ENCODE measurements at regions not wholly inside any gene's neighbourhood (a gene's known extent, or its start where the extent isn't known, plus 50 kb on each side); places are given as distances from the start of the nearest gene placed in this dataset.

DNA sequence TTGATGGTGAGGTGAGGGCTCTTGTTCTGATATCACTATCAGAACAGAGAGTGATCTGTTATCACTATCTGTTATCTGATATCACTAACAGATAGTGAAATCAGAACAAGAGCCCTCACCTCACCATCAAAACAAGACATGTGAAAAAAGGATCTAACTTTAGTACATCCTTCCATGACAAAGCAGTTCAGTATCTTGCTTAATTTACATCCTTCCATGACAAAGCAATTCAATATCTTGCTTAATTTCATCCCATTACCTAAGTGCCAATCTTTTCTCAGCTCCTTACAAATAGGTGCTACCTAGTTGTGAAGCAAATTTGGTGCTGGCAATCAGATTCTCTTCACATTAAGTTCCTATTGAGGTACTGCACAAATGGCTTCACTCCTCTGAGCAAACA is 1865.6 kb upstream of the FLRT2 start:
- no peak for TF ChIP-seq EZH2 (IDR thresholded peaks at IDR 0.05; ENCODE audit: borderline replicate concordance, low read depth, low read length, severe bottlenecking)
- no peak for TF ChIP-seq POLR2AphosphoS5 (IDR thresholded peaks at IDR 0.05; ENCODE audit: insufficient read depth, low read depth, low read length)
- no peak for TF ChIP-seq JUN (IDR thresholded peaks at IDR 0.05; ENCODE audit: borderline replicate concordance, insufficient read depth, insufficient read length, low read depth)
- TF ChIP-seq GATA2 (IDR thresholded peaks at IDR 0.05; ENCODE audit: insufficient read depth, insufficient read length, low read depth, low read length), result no peak
- TF ChIP-seq, protein P1, sequence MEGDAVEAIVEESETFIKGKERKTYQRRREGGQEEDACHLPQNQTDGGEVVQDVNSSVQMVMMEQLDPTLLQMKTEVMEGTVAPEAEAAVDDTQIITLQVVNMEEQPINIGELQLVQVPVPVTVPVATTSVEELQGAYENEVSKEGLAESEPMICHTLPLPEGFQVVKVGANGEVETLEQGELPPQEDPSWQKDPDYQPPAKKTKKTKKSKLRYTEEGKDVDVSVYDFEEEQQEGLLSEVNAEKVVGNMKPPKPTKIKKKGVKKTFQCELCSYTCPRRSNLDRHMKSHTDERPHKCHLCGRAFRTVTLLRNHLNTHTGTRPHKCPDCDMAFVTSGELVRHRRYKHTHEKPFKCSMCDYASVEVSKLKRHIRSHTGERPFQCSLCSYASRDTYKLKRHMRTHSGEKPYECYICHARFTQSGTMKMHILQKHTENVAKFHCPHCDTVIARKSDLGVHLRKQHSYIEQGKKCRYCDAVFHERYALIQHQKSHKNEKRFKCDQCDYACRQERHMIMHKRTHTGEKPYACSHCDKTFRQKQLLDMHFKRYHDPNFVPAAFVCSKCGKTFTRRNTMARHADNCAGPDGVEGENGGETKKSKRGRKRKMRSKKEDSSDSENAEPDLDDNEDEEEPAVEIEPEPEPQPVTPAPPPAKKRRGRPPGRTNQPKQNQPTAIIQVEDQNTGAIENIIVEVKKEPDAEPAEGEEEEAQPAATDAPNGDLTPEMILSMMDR (IDR thresholded peaks at IDR 0.05; ENCODE audit: extremely low read depth in 1 of 2, insufficient read depth in 1 of 2, low read depth in 1 of 2, low read length in 2 of 2), result no peak
- no peak for TF ChIP-seq POLR2A (IDR thresholded peaks at IDR 0.05; ENCODE audit: low read depth, low read length)
